GM23248 (cell line): ENCODE measurements at regions not wholly inside any gene's neighbourhood (a gene's known extent, or its start where the extent isn't known, plus 50 kb on each side); places are given as distances from the start of the nearest gene placed in this dataset.

Experiments
- DNase-seq: peaks from one replicate; pipeline ENCODE4 v3.0.0-alpha.2; 2015
- H2AFZ ChIP-seq: fragments of 200-600 bp; sonication (generic); 2 replicates; pipeline ENCODE4 v1.6.1; 2016; ENCODE audit warnings: antibody characterized with exemption
- H3F3A ChIP-seq: fragments of 200-600 bp; sonication (generic); 2 replicates; pipeline ENCODE4 v1.6.1; 2016; ENCODE audit warnings: mild to moderate bottlenecking, antibody characterized with exemption, mixed run types; ENCODE audit not compliant: insufficient read depth
- H3K27ac ChIP-seq: fragments of 200-600 bp; sonication (generic); 2 replicates; pipeline ENCODE4 v1.5.1; 2016; ENCODE audit warnings: mild to moderate bottlenecking
- H3K27me3 ChIP-seq: fragments of 200-600 bp; sonication (generic); replicated peaks from 2 replicates; pipeline ENCODE4 v1.6.1; 2016; ENCODE audit warnings: mild to moderate bottlenecking; ENCODE audit not compliant: insufficient read depth
- H3K36me3 ChIP-seq: fragments of 200-600 bp; sonication (generic); 2 replicates; pipeline ENCODE4 v1.6.1; 2016; ENCODE audit warnings: low read depth, mild to moderate bottlenecking
- H3K4me1 ChIP-seq: fragments of 200-600 bp; sonication (generic); 2 replicates; pipeline ENCODE4 v1.6.1; 2016; ENCODE audit warnings: mild to moderate bottlenecking; ENCODE audit not compliant: insufficient read depth
- H3K4me2 ChIP-seq: fragments of 200-600 bp; sonication (generic); one replicate; pipeline ENCODE4 v1.6.1; 2016; ENCODE audit warnings: mild to moderate bottlenecking; ENCODE audit not compliant: unreplicated experiment
- H3K4me3 ChIP-seq: fragments of 200-600 bp; sonication (generic); 2 replicates; pipeline ENCODE4 v1.5.1; 2016; ENCODE audit warnings: mild to moderate bottlenecking
- H3K79me2 ChIP-seq: fragments of 200-600 bp; sonication (generic); 2 replicates; pipeline ENCODE4 v1.6.1; 2016; ENCODE audit warnings: mild to moderate bottlenecking; ENCODE audit not compliant: insufficient read depth
- H3K9ac ChIP-seq: fragments of 200-600 bp; sonication (generic); 2 replicates; pipeline ENCODE4 v1.6.1; 2016; ENCODE audit warnings: mild to moderate bottlenecking
- H3K9me2 ChIP-seq: fragments of 200-600 bp; sonication (generic); 2 replicates; pipeline ENCODE4 v1.6.1; 2016; ENCODE audit warnings: mixed run types, mild to moderate bottlenecking, moderate library complexity; ENCODE audit not compliant: insufficient read depth
- H3K9me3 ChIP-seq: fragments of 200-600 bp; sonication (generic); one replicate; pipeline ENCODE4 v1.6.1; 2017; ENCODE audit warnings: low read depth
- H4K20me1 ChIP-seq: fragments of 200-600 bp; sonication (generic); 2 replicates; pipeline ENCODE4 v1.6.0; 2016; ENCODE audit not compliant: insufficient read depth
- EZH2 ChIP-seq: fragments of 200-600 bp; sonication (generic); IDR thresholded peaks from 2 replicates; pipeline ENCODE4 v1.6.1; 2018; ENCODE audit warnings: antibody characterized with exemption, mild to moderate bottlenecking; ENCODE audit not compliant: insufficient read depth, poor library complexity, severe bottlenecking
- EZH2phosphoT487 ChIP-seq: fragments of 200-600 bp; sonication (generic); IDR thresholded peaks from 2 replicates; pipeline ENCODE4 v1.6.1; 2018; ENCODE audit warnings: antibody characterized with exemption, moderate library complexity, mild to moderate bottlenecking, low read depth; ENCODE audit not compliant: insufficient read depth
- WGBS, 2 experiments: methylation state at CpG; one replicate each; pipeline ENCODE4 v1.1.6; 2015 to 2017; ENCODE audit warnings: low lambda C conversion rate in 2 of 2, low coverage in 1 of 2; ENCODE audit errors: missing lambda C conversion rate in 2 of 2; 5-methylcytosine and 5-hydroxymethylcytosine counted together
- in situ Hi-C: fragments of 300-500 bp; cut with MboI; formaldehyde crosslinking; loops from 2 replicates; pipeline ENCODE4 v1.15.0; 2020

- Histone ChIP-seq H3K9ac (no peak overlapping the region), H3K4me2 (no peak overlapping the region)
These were observed 189.7 kb downstream of the PPARGC1A start for GRCh38 chr4:23700197-23700596.

GRCh38 chr4:23697722-23698121 lies 192.1 kb downstream of the PPARGC1A start:
- Histone ChIP-seq H3F3A (no peaks in the 10 kb centered on the region), H3K4me3 (no peak overlapping the region), H3K79me2 (no peaks in the 10 kb centered on the region), H3K27me3 (no peaks in the 10 kb centered on the region), H3K36me3 (no peaks in the 10 kb centered on the region), H3K9me3 (no peaks in the 10 kb centered on the region), H2AFZ (no peak overlapping the region), H4K20me1 (no peaks in the 10 kb centered on the region), H3K4me2 (no peak overlapping the region), H3K9me2 (no peaks in the 10 kb centered on the region), H3K9ac (no peak overlapping the region), H3K4me1 (no peaks in the 10 kb centered on the region), H3K27ac (no peak overlapping the region)
- TF ChIP-seq EZH2: no peak
- no peak for TF ChIP-seq EZH2phosphoT487
- in situ Hi-C loops: no loop called here
- whole genome bisulfite sequencing, 2 experiments: 45 to 51% methylated on average over 3 of the region's 3 CpGs
- no peak for DNase-seq

More at GRCh38 chr4:23700197-23700596, 189.7 kb downstream of the PPARGC1A start:
- Histone ChIP-seq H3K4me3 (no peak overlapping the region), H3K79me2 (no peaks in the 10 kb centered on the region), H2AFZ (no peak overlapping the region), H3F3A (no peaks in the 10 kb centered on the region), H3K9me3 (no peaks in the 10 kb centered on the region), H3K27ac (no peak overlapping the region), H3K9me2 (no peaks in the 10 kb centered on the region), H4K20me1 (no peaks in the 10 kb centered on the region), H3K4me1 (no peaks in the 10 kb centered on the region), H3K27me3 (no peaks in the 10 kb centered on the region), H3K36me3 (no peaks in the 10 kb centered on the region)
- TF ChIP-seq EZH2phosphoT487 (no peak), EZH2 (no peak)
- WGBS, 2 experiments: 80 to 81% methylated on average over 4 of the region's 4 CpGs
- DNase-seq: no peak
- in situ Hi-C loops: no loop called here

GRCh38 chr4:23697001-23697528 lies 192.8 kb downstream of the PPARGC1A start:
- Histone ChIP-seq H3K4me2 (no peak overlapping the region), H3K36me3 (no peaks in the 10 kb centered on the region), H3K4me3 (no peak overlapping the region), H3K9ac (no peak overlapping the region), H2AFZ (no peak overlapping the region), H3F3A (no peaks in the 10 kb centered on the region), H3K27me3 (no peaks in the 10 kb centered on the region), H4K20me1 (no peaks in the 10 kb centered on the region), H3K9me3 (no peaks in the 10 kb centered on the region), H3K27ac (no peak overlapping the region), H3K79me2 (no peaks in the 10 kb centered on the region), H3K9me2 (no peaks in the 10 kb centered on the region), H3K4me1 (no peaks in the 10 kb centered on the region)
- WGBS, 2 experiments: 21 to 24% methylated on average over 1 of the region's 1 CpG
- DNase-seq: no peak
- TF ChIP-seq EZH2phosphoT487 (no peak), EZH2 (no peak)
- in situ Hi-C loops: no loop called here

- no peak for TF ChIP-seq EZH2phosphoT487
- no peak for TF ChIP-seq EZH2
- H3K4me2 ChIP-seq: no peak overlapping the region
- 60 to 69% methylated on average over 3 of the region's 3 CpGs for WGBS, 2 experiments
- H3K9me3 ChIP-seq: no peaks in the 10 kb centered on the region
- no peaks in the 10 kb centered on the region for H3K4me1 ChIP-seq
- no peaks in the 10 kb centered on the region for H3F3A ChIP-seq
- no peak for DNase-seq
- H3K9ac ChIP-seq: no peak overlapping the region
- H3K79me2 ChIP-seq: no peaks in the 10 kb centered on the region
- no peak overlapping the region for H3K4me3 ChIP-seq
- no peaks in the 10 kb centered on the region for H4K20me1 ChIP-seq
- in situ Hi-C loops: no loop called here
- H3K36me3 ChIP-seq: no peaks in the 10 kb centered on the region
- no peak overlapping the region for H2AFZ ChIP-seq
- no peaks in the 10 kb centered on the region for H3K9me2 ChIP-seq
- H3K27ac ChIP-seq: no peak overlapping the region
- H3K27me3 ChIP-seq: no peaks in the 10 kb centered on the region
These were observed 203.5 kb downstream of the PPARGC1A start for GRCh38 chr4:23686169-23686897.

- TF ChIP-seq EZH2phosphoT487 (no peak), EZH2 (no peak)
- H3K4me3 ChIP-seq: no peak overlapping the region
- no peak overlapping the region for H3K9ac ChIP-seq
- no peaks in the 10 kb centered on the region for H3F3A ChIP-seq
- no peak for DNase-seq
- WGBS, 2 experiments: 43 to 58% methylated on average over 4 of the region's 4 CpGs
- no peaks in the 10 kb centered on the region for H3K27me3 ChIP-seq
- no peaks in the 10 kb centered on the region for H3K36me3 ChIP-seq
- no peaks in the 10 kb centered on the region for H3K9me2 ChIP-seq
- in situ Hi-C loops: no loop called here
- H3K79me2 ChIP-seq: no peaks in the 10 kb centered on the region
- H2AFZ ChIP-seq: no peak overlapping the region
- no peaks in the 10 kb centered on the region for H3K9me3 ChIP-seq
- no peak overlapping the region for H3K27ac ChIP-seq
- no peaks in the 10 kb centered on the region for H3K4me1 ChIP-seq
- H4K20me1 ChIP-seq: no peaks in the 10 kb centered on the region
- no peak overlapping the region for H3K4me2 ChIP-seq
These were observed 204.4 kb downstream of the PPARGC1A start for GRCh38 chr4:23685471-23685870.
